IMR-90 (cell line): ENCODE measurements at regions not wholly inside any gene's neighbourhood (a gene's known extent, or its start where the extent isn't known, plus 50 kb on each side); places are given as distances from the start of the nearest gene placed in this dataset.

ENCODE experiments used
- CHD1 ChIP-seq: IDR thresholded peaks from 2 replicates; pipeline ENCODE4 v1.6.1; 2012; ENCODE audit warnings: low read depth, low read length, improper control_type of control experiment
- CTCF ChIP-seq: conservative IDR thresholded peaks from 2 replicates; pipeline ENCODE4 v1.5.1; 2012; ENCODE audit warnings: mild to moderate bottlenecking, low read depth, low read length, improper control_type of control experiment
- FOS ChIP-seq: fragments of 150-350 bp; IDR thresholded peaks from 2 replicates; pipeline ENCODE4 v1.6.1; 2016; ENCODE audit warnings: low read depth, low read length
- MAFK ChIP-seq: IDR thresholded peaks from 2 replicates; pipeline ENCODE4 v1.6.1; 2012; ENCODE audit warnings: low read depth, low read length, improper control_type of control experiment
- MAZ ChIP-seq: IDR thresholded peaks from 2 replicates; pipeline ENCODE4 v1.6.1; 2012; ENCODE audit warnings: low read depth, mild to moderate bottlenecking, low read length, improper control_type of control experiment, moderate library complexity, borderline replicate concordance
- POLR2A ChIP-seq: IDR thresholded peaks from 2 replicates; pipeline ENCODE4 v1.6.1; 2012; ENCODE audit warnings: mild to moderate bottlenecking, low read depth, low read length
- TF ChIP-seq, protein P1 (sequence below): fragments of 150-350 bp; IDR thresholded peaks from 2 replicates; pipeline ENCODE4 v1.6.1; 2017; ENCODE audit warnings: mild to moderate bottlenecking, antibody characterized with exemption, low read length, low read depth

- TF ChIP-seq POLR2A: no peak
- no peak for TF ChIP-seq CTCF
- no peak for TF ChIP-seq MAFK
- no peak for TF ChIP-seq MAZ
- TF ChIP-seq CHD1: no peak
- no peak for TF ChIP-seq FOS
- TF ChIP-seq, protein P1, sequence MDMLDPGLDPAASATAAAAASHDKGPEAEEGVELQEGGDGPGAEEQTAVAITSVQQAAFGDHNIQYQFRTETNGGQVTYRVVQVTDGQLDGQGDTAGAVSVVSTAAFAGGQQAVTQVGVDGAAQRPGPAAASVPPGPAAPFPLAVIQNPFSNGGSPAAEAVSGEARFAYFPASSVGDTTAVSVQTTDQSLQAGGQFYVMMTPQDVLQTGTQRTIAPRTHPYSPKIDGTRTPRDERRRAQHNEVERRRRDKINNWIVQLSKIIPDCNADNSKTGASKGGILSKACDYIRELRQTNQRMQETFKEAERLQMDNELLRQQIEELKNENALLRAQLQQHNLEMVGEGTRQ: no peak
These were observed 73.4 kb upstream of the TEX51 start for GRCh38 chr2:126825316-126825715.
